Activated CD4-positive, alpha-beta T cell treated with anti-CD3 and anti-CD28 coated beads, Interleukin-2, amount 50 U/mL, for 48 hours (primary cell): ENCODE measurements at regions not wholly inside any gene's neighbourhood (a gene's known extent, or its start where the extent isn't known, plus 50 kb on each side); places are given as distances from the start of the nearest gene placed in this dataset.
"Not testable (repeated sequence)": the region's sequence is repeated elsewhere in the genome, so short reads cannot be mapped to it uniquely, and the experiment has no call there.

Experiments
- DNase-seq, 2 experiments: peaks; one replicate each; pipeline ENCODE4 v3.0.0-alpha.2; 2020

DNA sequence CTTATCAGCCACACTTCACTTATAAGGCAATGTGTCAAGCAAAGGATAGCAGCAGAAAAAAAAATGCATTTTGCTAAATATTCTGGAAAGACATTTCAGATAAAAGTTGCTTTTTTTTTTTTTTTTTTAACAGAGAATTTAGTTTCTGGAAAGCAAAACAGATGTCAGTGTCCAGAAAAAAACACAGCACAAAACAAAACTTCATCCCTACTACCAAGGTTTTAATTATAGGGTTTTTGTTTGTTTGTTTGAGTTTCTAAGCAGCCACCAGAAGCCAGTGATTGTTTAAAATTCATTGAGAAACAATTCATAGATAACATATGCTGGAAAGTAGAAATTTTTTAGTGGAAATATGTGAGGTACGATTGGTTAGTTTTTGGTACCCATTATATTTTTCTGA, 1202.7 kb downstream of the OTOL1 start:
- no peak for DNase-seq

DNA sequence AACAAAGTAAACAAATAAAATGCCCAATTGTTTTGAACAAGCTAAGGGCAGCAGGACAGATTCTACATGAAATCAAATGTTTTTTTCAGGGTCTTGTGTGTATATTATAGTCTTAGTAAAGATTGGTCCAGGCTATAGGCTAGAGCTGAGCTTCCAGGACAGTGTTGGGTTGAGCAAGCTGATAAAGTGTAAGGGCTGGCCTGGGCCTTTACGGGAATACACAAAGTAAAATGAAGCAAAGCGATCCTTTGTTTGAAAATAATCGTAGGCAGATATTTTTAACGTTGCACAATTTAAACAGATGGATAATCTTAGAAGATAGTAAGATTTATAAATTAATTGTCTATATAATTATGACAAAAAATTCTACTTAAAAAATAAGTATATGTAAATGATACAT, 1204.6 kb downstream of the OTOL1 start:
- DNase-seq, result no peak

DNA sequence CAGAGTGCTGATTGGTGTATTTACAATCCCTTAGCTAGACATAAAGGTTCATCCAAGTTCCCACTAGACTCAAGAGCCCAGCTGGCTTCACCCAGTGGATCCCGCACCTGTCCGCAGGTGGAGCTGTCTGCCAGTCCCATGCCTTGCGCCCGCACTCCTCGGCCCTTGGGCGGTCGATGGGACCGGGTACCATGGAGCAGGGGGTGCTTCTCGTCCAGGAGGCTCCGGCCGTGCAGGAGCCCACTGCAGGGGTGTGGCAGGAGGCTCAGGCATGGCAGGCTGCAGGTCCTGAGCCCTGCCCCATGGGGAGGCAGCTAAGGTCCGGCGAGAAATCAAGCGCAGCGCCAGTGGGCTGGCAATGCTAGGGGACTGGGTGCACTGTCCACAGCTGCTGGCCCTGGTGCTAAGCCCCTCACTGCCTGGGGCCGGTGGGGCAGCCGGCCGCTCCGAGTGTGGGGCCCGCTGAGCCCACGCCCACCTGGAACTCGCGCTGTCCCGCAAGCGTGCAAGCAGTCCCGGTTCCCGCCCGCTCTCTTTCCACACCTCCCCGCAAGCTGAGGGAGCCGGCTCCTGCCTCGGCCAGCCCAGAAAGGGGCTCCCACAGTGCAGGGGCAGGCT, 1206.3 kb downstream of the OTOL1 start:
- no peak for DNase-seq

DNA sequence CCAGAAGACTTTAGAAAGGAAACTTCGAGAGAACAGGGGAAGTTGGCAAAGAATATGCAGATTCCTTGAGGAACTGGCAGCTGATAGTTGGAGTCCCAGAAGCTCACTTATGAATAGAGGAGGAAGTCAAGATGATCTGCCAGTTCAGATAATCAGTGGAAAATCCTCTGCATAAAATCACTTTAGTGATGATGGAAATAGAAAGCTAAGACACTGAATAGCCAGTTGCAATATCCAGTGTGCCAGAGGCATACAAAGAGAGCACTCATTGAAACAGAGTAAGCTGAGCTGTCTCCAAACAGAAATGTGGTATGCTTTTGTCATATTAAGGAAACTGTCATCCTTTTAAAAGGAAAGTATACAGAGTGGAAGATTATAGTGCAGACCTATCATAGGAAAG, 1207.6 kb downstream of the OTOL1 start:
- DNase-seq, result no peak

DNA sequence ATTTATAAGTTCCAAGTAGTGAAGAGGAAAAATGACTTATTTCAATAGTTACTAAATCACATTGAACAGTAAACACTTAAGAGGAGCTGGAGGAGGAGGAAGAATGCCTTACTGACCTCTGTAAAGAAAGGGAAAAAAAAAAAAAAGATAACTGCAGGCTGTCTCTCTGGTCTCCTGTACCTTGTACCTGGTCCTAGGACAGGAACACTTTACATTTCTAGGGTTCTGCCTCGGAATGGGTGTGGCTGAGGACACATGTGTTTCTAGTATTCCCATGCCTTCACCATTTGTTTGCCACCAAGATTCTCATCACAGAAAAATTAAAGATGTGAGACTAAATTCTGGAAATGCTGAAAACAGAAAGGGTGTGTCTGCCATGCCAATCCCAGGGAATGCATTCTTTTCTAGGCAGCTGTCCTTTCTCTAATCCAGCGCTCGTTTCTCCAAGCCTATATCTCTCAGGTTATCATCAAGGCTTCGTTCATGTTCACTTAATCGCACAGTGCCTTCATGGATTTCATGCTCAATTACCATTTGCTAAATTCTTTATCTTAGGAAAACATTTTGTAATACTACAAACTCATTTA, 1208.3 kb downstream of the OTOL1 start:
- no peak for DNase-seq

DNA sequence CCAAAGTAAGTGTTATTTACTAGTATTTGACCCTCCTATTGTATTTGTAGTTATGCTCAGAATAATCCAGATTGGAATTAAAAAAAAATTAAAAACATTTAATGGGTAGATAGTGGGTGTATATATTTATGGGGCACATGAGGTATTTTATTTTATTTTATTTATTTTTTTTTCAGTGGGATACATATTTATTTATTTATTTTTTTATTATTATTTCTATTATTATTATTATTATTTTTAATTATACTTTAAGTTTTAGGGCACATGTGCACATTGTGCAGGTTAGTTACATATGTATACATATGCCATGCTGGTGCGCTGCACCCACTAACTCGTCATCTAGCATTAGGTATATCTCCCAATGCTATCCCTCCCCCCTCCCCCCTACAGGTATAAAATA, 1211.8 kb downstream of the OTOL1 start:
- DNase-seq, result not testable (repeated sequence)

DNA sequence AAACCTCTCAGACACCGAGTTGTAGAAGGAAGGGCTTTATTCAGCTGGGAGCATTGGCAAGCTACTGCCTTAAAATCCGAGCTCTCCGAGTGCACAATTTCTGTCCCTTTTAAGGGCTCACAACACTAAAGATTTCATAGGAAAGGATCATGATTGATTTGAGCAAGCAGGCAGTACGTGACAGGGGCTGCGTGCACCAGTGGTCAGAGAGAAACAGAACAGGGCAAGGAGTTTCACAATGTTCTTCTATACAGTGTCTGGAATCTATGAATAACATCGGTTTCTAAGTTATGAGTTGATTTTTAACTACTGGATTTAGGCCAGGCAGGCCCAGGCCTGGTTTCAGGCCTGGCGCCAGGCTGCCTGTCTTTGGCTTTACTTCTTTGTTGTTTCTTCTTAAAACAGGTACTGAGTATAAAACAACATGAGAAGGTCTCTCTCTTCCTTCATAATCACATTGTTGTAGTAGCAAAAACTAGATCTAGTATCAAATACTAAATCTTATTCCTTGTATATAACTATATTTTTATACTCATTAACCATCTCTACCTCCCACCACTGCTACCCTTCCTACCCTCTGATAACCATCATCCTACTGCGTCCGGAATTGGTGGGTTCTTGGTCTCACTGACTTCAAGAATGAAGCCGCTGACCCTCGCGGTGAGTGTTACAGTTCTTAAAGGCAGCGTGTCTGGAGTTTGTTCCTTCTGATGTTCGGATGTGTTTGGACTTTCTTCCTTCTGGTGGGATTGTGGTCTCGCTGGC, 1212.5 kb downstream of the OTOL1 start:
- DNase-seq, result not testable (repeated sequence)

DNA sequence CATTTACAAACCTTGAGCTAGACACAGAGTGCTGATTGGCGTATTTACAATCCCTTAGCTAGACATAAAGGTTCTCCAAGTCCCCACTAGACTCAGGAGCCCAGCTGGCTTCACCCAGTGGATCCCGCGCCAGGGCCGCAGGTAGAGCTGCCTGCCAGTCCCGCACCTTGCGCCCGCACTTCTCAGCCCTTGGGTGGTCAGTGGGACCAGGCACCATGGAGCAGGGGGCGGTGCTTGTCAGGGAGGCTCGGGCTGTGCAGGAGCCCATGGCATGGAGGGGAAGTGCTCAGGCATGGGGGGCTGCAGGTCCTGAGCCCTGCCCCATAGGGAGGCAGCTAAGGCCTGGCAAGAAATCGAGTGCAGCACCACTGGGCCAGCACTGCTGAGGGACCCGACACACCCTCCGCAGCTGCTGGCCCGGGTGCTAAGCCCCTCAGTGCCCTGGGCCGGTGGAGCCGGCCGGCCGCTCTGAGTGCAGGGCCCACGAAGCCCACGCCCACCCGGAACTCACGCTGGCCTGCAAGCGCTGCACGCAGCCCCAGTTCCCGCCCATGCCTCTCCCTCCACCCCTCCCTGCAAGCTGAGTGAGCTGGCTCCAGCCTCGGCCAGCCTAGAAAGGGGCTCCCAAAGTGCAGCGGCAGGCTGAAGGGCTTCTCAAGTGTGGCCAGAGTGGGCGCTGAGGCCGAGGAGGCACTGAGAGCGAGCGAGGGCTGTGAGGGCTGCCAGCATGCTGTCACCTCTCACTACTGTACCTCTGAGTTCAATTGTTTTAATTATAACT, 1213.9 kb downstream of the OTOL1 start:
- no peak for DNase-seq

DNA sequence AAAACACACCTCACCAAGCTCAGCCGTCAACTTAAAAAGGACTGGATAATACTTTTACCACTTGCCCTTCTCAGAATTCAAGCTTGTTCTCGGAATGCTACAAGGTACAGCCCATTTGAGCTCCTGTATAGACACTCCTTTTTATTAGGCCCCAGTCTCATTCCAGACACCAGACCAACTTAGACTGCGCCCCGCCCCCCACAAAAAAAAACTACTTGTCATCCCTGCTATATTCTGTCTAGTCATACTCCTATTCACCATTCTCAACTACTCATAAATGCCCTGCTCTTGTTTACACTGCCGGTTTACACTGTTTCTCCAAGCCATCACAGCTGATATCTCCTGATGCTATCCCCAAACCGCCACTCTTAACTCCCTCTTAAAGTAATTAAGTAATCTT, 1220.5 kb downstream of the OTOL1 start:
- not testable (repeated sequence) for DNase-seq

DNA sequence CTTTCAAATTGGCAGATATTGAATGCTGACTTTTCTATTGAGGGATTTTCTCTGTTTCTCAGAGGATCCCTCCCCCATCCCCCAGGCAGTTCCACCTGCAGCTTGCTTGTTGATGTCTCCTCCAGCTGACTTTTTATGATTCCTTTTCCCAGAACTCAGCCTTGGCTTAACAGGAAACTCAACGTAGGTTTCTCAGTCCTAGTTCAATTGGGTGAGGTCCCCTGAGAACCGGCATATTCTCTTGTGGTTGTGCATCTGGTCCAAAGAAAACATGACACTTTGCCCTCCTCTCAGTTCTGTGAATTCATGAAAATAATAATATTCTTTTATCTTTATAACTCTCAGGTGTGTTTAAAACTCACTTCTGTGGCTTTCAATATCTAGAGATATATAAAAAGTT, 1222.1 kb downstream of the OTOL1 start:
- no peak for DNase-seq

DNA sequence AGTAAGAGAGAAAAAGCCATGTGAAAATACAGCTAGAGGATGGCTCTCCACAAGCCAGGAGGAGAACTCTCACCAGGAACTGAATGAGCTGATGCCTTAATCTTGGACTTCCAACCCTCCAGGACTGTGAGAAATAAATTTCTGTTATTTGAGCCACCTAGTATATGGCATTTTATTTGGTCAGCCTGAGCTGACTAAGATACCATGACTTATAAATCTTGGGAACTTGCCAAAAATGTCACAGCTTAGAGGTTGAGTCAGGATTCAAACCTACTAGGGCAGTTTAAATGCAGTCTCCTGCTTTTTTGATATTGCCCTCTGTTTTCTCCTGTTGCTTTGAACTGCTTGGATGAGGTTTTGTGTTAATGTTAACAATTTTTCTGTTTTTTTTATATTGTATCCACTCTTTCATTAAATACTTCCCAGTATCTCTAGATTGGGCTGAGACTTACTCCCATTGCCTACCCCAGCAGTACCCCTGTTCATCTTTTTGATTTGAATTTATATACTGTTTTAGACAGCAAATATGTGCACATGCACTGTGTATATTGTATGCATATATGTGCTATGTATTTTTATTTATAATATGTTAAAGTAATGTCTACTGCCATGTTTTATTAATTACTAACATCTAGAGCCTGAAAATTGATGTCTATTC, 1223.2 kb downstream of the OTOL1 start:
- DNase-seq, result no peak

DNA sequence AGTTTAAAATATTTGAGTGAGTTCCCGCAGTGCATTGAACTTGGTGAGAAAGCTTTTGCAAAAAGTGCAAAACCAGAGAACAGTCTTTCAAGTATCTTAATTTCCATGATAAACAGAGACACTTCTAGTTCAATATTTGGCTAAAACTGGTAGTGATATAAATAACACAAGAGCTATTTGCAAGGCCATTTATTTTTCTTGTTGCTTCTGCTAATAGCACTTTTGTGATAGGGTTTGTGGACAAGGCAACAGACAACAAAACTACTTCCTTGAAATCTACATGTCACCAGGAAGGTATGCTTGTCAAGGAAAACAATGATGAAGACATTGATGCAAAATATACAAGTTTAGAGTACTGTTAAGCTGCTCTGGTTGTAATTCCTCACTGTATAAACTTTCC, 1225.1 kb downstream of the OTOL1 start:
- no peak for DNase-seq

DNA sequence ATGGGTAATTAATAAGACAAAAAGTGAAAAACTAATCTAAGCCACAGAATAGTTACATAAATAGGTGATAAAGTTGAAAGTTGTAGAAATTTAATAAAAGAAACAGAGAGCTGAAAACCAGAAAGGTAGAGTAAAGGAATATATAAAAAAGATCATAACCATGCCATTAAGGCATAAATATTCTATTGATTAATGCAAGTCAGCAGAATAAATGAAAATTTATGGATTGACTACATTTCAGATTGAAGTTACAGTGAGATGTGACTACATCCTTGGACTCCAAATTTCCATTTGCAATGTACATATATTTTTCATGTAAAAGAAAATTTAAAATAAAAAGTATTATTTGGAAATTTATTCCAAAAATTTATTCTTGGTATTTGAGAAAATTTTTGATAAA, 1225.7 kb downstream of the OTOL1 start:
- no peak for DNase-seq

DNA sequence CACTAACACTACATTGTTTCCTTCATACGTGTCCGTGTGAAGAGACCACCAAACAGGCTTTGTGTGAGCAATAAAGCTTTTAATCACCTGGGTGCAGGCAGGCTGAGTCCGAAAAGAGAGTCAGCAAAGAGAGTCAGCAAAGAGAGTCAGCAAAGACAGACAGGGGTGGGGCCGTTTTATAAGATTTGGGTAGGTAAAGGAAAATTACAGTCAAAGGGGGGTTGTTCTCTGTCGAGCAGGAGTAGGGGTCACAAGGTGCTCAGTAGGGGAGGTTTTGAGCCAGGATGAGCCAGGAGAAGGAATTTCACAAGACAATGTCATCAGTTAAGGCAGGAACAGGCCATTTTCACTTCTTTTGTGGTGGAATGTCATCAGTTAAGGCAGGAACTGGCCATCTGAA, 1226.2 kb downstream of the OTOL1 start:
- DNase-seq, result not testable (repeated sequence)

DNA sequence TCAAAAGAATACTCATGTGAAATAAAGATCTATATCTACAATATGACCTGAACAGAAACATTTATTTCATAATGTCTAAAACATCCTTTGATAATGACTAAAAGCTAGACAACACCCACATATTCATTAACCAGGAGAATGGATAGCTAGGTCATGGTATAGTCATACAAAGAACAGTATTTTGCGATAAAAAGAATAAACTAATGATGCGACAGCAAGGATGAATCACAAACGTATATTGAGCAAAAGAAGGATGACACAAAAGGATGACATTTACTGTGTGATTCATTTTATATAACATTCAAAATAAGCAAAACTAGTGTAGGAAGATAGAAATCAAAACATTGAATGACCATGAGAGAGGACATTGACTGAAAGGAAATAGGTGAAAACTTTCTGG, 1233.1 kb downstream of the OTOL1 start:
- DNase-seq, result no peak

DNA sequence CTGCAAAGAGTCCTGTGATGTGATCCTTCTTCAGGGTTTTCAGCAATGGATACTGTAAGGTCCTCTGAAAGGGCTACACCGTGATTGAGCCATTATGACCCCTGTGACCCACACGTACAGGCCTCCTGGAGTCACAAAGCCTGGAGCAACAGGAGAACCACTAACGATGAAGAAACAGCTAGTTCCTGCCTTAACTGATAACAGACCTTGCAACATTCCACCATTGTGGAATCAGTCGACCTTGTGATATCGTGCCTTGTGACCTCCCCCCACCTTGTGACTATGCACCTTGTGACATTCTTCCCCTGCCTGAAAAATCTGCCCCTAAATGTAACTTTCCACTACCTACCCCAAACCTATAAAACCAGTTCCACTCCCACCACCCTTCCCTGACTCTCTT, 1235.4 kb downstream of the OTOL1 start:
- DNase-seq, result not testable (repeated sequence)

DNA sequence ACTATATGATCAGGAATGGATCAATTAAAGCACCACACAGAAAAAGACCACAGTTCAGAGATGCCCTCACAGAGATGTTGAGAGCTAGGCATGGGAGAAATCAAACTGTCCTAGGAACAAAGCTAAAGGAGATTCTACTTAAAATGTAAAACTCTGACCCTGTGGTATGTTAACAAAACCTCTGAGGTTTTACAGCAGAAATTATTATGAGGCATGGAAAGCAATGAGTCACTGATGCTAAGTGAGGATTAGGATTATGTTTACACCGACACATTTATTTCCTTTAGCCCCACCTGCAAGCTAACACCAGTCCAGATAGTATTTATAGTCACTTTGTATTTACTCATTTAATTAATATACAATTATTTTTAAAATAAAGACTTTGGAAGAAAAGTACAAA, 1242.2 kb downstream of the OTOL1 start:
- DNase-seq, result no peak

DNA sequence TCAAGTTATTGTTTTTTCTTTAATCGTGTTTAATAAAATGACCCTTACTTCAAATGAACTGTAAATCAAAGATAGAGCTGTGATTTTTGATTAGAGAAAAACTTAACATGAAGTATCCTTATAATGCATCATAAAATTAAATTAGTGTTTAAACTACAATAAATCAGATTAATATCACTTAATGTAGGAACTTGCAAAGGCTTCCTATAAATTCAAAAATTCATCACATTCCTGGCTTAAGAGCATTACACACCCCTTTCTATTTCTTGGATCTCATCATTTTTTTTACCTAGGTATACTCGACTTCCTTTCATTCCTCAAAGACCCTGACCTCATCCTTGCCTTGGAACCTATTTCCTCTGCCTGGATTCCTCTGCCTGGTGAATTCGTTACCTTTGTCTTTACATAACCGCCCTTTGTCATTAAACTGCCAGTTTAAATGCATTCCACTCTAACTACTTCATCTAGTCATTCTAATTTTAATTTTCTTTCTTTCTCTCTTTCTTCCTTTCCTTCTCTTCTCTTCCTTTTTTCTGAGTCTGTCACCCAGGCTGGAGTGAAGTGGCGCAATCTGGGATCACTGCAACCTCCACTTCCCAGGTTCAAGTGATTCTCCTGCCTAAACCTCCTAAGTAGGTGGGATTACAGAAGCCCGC, 1244.5 kb downstream of the OTOL1 start:
- DNase-seq, result no peak

DNA sequence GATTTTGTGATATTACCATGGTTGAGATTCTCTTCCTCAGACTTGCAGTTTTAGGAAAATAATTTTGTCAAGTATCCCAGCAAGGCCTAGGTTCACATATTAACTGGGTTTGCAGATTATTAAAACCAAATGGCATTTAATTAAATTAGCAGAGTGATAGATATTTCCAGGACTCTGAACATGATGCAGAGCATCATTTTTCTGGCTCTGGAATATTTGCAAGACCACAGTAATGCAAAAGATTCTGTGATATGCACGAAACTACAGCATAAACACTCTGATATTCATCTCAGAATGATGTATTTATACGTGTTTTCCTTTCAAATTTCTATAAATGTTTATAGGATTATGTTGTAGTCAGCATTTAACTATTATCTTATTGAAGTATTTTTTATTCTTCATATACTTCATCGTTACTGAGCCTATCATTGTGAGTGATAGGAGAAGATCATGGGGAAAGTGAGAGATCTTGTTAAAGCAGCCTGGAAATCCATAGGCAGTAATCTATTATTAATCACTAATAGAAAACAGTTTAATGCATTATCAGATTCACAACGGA, 1245.6 kb downstream of the OTOL1 start:
- DNase-seq, result no peak

DNA sequence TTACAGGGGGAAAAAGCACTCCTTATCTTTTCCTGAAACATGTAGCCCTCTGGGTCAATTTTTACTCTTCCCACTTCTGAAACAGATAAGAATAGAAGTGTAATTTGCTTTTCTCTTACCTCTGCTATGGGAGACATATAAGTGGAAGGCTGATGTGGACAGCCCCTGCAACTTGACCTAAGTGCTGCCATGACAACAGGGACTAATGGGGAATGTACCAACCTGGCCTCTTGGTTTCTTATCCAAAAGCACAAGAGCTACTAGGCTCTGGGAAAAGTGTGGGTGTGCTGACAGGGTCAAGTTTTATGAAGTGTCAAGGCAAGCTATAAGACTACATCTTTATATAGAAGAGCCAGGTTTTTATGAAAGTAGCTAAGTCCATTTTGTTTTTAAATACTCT, 1246.5 kb downstream of the OTOL1 start:
- no peak for DNase-seq

DNA sequence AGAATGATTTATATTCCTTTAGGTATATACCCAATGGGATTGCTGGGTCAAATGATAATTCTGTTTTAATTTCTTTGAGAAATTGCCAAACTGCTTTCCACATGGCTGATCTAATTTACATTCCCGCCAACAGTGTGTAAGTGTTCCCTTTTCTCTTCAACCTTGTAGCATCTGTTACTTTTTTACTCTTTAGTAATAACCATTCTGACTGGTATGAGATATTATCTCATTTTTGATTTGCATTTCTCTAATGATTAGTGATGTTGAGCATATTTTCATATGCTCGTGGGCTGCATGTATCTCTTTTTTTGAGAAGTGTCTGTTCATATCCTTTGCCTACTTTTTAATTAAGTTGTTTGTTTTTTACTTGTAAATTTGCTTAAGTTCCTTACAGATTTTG, 1264.2 kb downstream of the OTOL1 start:
- DNase-seq, result no peak
